H1 (cell line): ENCODE measurements at regions not wholly inside any gene's neighbourhood (a gene's known extent, or its start where the extent isn't known, plus 50 kb on each side); places are given as distances from the start of the nearest gene placed in this dataset.

ENCODE experiments used
- BACH1 ChIP-seq: IDR thresholded peaks from 2 replicates; pipeline ENCODE4 v1.6.1; 2012; ENCODE audit warnings: low read length, improper control_type of control experiment
- CHD7 ChIP-seq: fragments of 300-600 bp; sonication (generic); IDR thresholded peaks from 2 replicates; pipeline ENCODE4 v1.7.1; 2012; ENCODE audit warnings: low read length, moderate library complexity, mild to moderate bottlenecking, inconsistent platforms; ENCODE audit not compliant: insufficient replicate concordance
- CTBP2 ChIP-seq: IDR thresholded peaks from 2 replicates; pipeline ENCODE4 v1.7.0; 2011; ENCODE audit warnings: borderline replicate concordance, mild to moderate bottlenecking, moderate library complexity, mixed read lengths, low read length; ENCODE audit not compliant: insufficient read depth, insufficient read length
- GABPA ChIP-seq: IDR thresholded peaks from 2 replicates; pipeline ENCODE4 v1.6.1; 2011; ENCODE audit warnings: mild to moderate bottlenecking, low read length, moderate library complexity, borderline replicate concordance; ENCODE audit not compliant: insufficient read depth
- HDAC6 ChIP-seq: IDR thresholded peaks from one replicate; pipeline ENCODE4 v1.7.1; 2012; ENCODE audit warnings: low read depth, mild to moderate bottlenecking, inconsistent platforms, low read length, moderate library complexity
- KDM5A ChIP-seq: fragments of 200-600 bp; IDR thresholded peaks from 2 replicates; pipeline ENCODE4 v1.7.1; 2012; ENCODE audit warnings: mild to moderate bottlenecking, low read length, inconsistent platforms, mixed read lengths
- POU5F1 ChIP-seq: IDR thresholded peaks from 2 replicates; pipeline ENCODE4 v1.6.1; 2011; ENCODE audit warnings: low read depth, mild to moderate bottlenecking, low read length, moderate library complexity
- SAP30 ChIP-seq: fragments of 300-600 bp; sonication (generic); IDR thresholded peaks from 2 replicates; pipeline ENCODE4 v1.7.1; 2012; ENCODE audit warnings: low read length, moderate library complexity, mild to moderate bottlenecking, inconsistent platforms; ENCODE audit not compliant: insufficient read depth, insufficient replicate concordance
- SIN3A ChIP-seq, 2 experiments: IDR thresholded peaks in 1 of 2; conservative IDR thresholded peaks in 1 of 2; 2 replicates each; pipeline ENCODE4 v1.6.1; 2011 to 2012; ENCODE audit warnings: low read length in 2 of 2, improper control_type of control experiment in 1 of 2, low read depth in 1 of 2, mild to moderate bottlenecking in 1 of 2
- TEAD4 ChIP-seq: IDR thresholded peaks from 2 replicates; pipeline ENCODE4 v1.6.1; 2012; ENCODE audit warnings: low read depth, low read length, inconsistent platforms, mixed read lengths

GRCh38 chr7:142348921-142349405, 91.1 kb upstream of the PRSS58 start (continued):
- TF ChIP-seq CHD7 (no peak), BACH1 (no peak), HDAC6 (no peak), POU5F1 (no peak), CTBP2 (no peak), KDM5A (no peak), TEAD4 (no peak), GABPA (no peak), SAP30 (no peak), SIN3A (conservative IDR thresholded peaks at IDR 0.05 in 1 of 2, IDR thresholded peaks at IDR 0.05 in 1 of 2; ENCODE audit: low read depth in 1 of 2, low read length in 2 of 2) (no peak)
